GM21360 (cell line): ENCODE measurements at regions not wholly inside any gene's neighbourhood (a gene's known extent, or its start where the extent isn't known, plus 50 kb on each side); places are given as distances from the start of the nearest gene placed in this dataset.
A peak's percentile ranks its signal among the peaks of the same experiment; 100 is the strongest.

Source experiments
- ATAC-seq: cut with Tn5 transposase; IDR thresholded peaks from one replicate; pipeline ENCODE4 v1.9.1; 2021; ENCODE audit warnings: mild to moderate bottlenecking, moderate library complexity; ENCODE audit not compliant: unreplicated experiment

DNA sequence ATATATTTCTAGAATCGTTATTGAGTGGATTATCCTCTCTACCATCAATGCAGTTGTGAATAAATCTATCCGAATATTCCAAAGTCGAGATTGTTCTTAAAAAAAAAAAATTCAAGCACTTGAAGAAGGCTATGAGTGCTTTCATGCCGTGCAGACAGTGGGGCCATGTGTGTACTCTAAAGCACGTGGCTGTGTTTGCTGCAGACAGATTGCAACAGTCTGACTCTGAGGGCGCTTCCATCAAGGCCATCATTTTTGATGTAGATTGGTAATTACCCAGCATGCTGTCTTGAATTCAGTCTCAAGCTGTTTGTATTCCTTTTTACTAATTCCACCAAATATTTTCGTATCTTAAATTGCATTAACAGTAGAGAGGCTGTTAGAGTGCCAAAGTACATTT, 325.9 kb upstream of the LINC00305 start:
- ATAC-seq, result no peak

DNA sequence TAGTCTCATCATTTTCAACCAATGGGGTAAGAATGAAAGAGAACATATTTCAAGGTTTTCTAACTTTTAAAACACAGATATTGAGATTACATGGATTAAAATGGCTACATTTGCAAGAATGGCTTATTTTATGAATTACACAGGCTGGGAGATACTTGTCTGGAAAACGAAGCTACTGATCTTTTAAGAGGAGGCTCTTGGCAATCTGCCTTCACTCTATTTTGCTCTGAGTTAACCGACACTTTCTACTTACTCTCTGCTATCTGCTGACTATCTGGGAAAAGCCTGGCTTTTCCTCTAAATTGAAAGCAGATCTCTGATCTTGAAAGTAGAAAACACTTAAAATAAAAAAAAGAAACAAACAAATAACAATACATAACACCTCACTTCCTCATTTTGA, 325.4 kb upstream of the LINC00305 start:
- ATAC-seq, result no peak

DNA sequence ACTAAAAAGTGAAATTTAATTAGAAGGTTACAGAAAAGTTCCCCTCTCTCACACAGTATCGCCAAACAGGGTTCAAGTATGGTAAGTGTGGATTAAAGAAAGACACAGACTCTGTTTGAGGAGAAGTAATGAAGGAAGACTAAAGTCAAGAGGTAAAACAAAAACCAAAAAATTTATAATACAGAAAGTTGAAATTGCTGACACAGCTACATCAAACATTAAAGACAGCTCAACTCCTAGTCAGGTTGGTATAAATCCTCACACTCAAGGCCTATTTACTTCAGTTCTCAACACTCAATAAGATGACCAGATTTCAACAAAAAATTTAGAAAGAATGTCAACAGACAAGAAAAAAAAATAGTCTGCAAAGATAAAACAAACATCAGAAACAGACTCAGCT, 300.5 kb upstream of the LINC00305 start:
- ATAC-seq, result no peak

DNA sequence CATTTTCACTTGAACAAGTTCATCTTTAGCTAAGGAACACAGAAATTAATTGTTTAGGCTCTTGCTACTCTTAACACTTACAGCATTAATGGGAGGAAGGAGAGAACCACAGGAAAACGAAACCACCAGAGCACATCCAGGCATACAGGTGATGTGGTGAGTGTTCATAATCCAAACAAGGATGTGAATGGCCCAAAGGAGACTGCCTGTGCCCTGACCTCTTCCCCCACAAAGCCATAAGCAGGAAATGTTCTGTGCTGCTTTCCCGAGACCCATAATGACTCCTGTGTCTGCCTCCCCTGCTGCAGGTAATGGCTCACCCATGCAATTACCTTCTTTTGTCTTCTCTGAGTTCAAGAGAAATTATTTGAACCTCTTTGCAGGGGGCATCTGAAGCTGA, 295.9 kb upstream of the LINC00305 start:
- no peak for ATAC-seq

DNA sequence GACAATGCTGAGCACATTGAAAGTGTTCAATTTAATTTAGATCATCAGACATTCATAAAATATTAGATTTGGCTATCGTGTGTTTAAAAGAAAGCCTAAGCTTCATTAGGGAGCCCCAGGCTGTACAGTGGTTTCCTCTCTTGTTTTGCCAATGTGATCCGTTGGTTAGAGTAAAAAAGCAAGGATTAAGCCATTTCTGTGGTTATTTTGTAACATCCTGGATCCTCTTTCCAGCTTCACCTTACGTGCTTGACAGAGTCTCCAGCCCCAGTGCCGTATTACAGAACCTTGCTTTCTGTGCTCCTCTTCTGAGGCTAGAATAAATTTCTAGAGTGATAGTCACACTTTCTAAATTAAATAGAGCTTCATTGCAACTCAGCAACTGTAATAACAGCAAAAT, 289.3 kb upstream of the LINC00305 start:
- ATAC-seq, result no peak

DNA sequence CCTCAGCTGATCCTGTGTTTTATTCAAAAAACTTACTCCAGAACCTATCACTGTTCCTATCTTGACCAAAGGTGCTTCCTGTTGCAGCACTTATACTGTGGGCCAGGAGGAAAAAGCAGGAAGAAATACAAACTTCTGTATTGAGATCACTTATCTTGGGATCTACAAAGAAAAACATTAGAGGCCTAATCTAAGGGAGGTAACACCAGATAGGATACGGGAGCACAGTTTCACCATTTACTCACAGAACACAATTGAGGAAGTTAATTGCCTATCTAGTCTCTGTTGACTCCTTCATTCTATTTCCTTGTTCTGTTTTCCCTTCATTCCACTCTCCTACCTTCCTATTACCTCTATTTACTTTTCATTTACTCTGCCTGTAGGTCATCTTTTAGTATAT, 287.2 kb upstream of the LINC00305 start:
- no peak for ATAC-seq

DNA sequence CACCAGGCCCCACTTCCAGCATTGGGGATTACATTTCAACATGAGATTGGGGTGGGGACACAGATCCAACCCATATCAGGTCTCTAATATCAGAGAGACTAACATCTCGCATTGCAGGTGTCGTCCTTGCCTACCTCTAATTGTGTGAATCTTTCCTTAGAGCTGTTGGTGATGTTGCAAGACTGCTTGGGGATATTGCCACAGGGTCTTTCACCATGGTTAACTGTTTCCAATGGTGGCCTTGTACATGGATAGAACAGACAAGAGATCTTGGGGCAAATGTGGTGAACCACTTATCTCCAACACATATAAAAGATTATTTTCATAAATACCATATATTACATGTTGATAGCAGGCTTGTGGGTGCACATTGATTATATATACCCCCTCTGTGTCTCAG, 270.3 kb upstream of the LINC00305 start:
- ATAC-seq, result no peak

DNA sequence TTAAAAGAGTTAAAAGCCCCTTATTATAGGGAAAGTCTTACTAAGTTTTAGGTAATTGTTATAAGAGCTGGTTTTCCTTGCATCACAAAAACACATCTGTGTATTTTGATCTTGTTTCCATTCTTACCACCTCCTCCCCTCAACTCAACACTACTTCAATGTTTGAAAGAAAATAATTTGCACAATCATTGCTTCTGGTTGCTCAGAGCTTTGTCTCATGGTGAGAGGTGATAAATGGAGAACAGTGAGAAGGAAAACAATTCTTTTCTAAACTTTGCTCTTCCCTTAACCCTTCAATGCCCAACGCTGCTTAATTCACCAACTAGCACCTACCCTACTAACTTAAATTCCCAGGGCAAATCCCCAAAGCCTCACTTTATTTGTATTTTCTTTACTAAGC, 268.1 kb upstream of the LINC00305 start:
- ATAC-seq, result no peak

DNA sequence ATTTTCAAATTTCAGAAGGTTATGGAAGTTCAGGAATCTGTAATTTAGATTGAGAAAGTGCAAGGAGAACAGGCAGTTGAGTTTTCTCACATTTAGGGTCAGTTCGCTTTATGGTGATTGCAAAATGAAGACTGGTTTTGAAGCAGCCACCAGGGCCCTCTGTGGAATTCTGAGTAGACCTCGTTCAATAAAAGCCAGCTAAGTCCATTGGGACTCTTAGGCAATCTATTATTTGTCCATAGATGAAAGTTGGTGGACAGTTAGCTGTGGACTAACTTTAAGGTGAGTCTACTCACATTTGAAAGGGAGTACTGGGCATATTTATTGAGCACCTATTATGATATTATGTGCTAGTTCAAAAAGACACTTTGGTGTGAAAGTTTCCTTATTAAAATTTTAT, 266.3 kb upstream of the LINC00305 start:
- no peak for ATAC-seq

DNA sequence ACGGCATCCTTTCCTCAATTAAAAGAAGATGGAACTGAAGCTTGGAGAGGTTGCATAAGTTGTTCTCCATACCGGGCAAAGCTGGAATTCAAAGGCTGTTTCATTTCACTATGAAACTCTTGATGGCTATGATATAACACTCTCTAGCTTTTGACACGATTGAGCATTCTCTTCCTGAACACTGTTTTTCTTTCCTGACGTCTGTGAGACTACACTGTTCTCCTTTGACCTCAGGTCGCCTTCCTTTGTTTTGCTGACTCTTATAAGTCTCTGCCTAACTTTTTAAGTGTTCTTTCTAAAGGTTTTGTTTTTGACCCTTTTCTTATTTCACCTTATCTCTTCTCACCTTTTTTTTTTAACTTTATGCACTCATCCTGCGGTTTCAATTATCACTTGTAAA, 261.8 kb upstream of the LINC00305 start:
- ATAC-seq, result no peak

DNA sequence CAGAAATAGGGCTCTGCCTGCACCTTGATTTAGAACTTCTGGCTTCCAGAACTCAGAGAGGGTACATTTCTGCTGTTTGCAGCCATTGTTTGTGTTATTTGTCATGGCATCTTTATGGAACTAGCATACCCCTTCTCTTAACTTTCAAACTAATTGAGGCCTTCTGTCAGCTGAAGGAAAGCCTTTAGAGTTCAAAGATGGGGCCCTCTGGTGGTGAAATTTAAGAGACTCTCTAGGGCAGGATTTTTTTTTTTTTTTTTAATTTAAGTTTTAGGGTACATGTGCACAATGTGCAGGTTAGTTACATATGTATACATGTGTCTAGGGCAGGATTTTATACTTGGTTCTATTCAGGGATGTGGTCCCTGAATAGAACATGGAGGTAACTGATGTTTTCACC, 260.6 kb upstream of the LINC00305 start:
- ATAC-seq, result no peak

DNA sequence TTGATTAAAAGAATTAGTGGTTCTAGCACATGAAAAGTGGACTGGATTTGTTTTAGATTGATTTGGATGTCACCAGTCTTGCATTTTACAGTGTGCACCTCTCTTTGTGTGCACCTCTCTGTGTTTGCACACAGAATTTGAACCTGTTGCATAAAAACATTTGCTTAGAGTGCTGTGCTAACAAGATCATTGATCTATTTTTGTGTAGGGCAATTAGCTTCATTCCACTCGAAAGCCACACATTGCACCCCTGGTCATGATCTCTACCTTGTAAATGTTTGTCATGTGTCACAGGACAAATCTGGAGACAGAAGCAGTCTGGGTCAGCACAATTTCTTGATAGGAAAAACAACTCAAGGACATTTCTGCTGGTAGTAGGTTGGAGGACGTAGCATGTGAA, 258.7 kb upstream of the LINC00305 start:
- no peak for ATAC-seq

DNA sequence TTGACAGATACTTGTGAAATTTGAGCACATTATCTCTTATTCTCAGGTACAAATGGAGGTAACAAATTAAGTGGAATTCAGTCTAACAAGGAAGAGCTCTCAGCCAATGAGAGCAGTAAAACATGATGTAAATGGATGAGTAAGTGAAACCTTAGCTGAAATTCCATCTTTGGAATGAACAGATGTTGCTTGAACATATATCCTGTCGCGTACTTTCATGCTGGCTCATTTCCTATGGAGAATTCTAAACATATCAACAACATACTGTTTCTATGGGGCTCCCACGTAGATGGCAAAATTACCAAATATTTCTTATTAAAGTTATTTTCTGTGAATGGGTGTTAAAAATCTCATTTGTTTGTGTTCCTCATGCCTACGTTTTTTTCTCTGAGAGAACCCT, 256.3 kb upstream of the LINC00305 start:
- ATAC-seq, result no peak

DNA sequence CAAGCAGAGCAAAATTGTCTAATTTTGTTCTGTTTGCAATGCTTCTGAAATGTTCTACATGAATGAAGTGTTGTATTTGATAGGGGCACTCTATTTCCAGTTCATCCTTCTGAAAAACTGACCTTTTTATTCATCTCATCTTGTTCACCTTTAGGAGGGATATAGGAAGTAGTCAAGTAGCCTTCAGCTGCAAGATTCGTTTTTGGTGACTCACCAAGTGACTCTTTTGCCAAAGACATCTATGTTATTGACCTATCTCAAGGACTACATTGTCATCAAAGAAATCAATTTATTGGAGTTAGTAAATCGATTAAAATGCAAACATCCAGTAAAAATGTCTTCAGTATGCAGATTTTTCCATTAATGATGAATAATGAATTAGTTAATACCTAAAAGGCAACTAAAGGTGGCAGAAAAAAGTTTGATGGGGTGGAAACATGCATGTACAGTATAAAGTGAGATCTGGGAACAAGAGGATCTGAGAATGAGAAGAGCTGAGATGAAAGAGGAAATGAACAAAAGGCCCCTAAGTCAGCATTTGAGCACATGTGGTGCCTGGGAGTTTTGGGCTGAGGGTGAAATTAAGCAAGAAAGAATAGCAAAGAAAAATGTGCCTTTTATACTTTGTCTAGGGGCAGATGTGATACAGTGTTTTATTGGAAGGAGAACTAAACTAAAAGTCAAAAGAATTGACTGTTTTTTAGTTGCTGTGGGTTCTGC, 255.1 kb upstream of the LINC00305 start:
- ATAC-seq, result peak; percentile 72

DNA sequence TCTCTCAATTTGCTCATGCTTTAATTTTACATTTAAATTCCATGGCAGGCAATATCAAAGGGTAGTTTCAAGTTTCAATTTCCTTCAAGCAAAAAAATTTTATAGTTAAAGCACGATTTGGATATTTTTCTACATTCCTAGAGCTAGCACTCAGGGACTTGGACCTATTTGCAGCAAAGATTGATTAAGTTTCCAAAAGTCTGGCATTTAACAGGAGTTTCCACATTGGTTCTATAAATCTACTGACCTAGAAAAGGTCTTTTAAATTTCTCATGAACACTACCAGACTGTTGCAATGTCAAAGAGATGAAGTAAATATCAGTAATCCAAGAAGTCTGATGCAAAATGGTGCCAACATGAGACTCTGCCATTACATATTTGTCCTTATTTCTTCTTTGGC, 253.7 kb upstream of the LINC00305 start:
- no peak for ATAC-seq

DNA sequence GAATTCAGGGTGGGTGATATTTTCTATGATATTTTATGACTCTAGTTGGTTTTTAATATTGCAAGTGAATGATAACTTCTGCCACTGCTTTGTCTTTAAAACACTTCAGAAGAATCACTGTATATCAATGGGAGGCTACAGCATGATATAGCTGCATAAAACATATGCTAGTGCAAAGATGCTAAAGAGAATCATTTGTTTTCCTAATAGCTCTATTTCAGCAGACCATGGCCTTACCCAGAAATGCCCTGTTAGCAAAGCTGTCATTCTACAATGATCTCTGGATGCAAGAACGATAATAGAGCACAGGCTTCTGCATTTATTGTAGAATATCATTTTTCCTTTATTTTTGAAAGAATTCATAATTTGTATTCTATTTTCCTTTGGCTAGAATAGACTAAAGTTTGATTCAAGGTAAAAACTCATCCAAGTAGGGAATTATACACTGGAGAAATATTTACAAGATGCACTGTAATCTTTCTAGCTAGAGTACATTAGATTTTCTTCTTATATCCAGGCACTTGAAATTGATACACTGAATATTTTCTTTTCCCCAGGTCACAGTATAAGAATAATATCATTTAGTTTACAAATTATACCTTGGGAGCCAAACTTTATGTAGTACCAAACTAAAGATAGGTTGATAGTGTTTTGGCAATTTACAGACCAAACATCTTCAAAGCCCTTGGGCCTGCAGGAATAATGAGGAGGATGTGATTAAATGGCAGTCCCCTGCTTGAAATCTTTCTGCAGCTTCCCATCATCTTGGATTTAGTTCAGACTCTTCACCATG, 252.6 kb upstream of the LINC00305 start:
- ATAC-seq, result no peak

DNA sequence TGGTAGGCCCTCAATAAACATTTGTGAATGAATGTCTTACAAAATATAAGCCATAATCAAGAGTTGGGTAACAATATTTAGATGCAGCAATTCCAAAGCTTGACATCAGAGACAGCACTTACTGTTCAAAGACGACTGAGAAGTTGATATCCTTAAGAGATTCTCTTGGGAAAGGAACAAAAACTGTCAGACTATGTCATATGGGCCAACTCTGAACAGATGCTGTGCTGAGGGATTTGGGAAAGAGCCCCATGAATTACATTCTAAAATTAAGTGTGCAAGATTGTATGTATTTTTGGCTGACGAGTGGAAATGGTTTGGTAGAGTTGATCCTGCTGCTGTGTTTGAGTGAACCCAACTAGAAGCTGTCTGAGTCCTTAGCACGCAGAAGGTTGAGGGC, 250.7 kb upstream of the LINC00305 start:
- ATAC-seq, result no peak

DNA sequence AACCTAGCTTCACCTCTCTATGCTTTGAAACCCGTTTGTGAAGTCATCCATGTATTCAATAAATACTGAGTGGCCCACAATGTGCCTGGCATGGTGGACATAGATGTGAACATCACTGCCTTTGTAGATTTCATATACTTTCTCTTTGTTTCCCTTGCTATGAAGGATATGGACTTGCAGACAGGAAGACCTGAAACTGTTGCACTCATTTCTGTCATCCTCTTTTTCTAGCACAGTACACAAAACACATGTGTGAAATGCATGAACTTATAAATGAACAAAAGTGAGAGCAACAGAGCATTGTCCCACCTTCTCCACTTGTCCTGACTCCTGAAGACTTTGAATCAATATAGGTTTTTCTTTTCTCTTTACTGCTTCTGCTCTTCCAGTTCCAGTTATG, 249.4 kb upstream of the LINC00305 start:
- ATAC-seq, result peak; percentile 74

DNA sequence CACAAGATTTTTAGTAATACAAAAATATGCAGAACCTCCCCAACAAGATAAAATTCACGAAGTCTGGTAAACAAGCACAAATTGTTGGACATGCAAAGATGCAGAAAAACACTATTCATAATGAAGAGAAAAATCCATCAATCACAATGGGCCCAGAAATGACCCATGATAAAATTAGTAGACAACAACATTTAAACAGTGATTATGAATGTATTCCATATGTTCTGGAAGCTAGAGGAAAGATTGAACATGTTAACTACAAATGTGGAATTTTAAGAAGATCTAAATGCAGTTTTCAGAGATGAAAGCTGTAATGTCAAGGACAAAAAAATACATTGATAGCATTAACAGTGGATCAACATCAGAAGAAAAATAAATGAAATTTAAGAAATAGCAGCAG, 243.3 kb upstream of the LINC00305 start:
- no peak for ATAC-seq

DNA sequence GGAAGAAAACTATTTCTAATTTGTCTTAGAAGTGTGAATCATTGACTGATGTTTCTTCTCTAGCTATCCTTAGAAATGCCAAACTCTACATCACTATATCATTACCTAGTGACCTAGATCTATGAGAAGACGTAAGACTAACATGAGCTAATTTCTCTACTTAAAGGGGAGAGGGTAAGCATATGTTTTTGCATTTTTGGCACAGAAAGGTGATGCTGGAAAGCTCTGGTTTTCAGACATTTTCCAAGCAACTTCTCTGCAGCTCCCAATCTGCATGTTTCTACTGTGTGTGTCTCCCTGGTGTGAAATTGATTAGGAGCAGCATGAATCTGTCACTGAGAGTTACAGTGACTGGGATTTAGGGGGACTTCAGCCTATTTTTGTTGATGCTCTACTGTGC, 235.2 kb upstream of the LINC00305 start:
- ATAC-seq, result no peak

DNA sequence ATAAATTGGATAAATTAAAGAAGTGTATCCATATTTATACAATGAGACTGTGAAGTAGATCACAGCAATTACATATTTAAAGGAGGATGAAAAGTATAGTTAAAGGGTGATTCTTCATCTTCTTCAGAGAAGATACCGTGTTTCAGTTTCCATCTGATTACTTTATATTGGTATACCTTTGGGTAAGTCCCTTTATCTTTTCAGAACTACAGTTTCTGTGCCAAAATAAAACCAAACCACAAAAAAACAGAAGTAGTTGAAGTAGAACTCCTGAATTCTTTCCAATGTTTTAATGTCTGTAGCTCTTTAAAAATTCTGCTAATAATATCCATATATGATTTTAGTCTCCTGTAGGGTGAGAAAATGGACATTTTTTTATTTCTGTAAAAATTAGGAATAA, 231.2 kb upstream of the LINC00305 start:
- ATAC-seq, result peak; percentile 100

DNA sequence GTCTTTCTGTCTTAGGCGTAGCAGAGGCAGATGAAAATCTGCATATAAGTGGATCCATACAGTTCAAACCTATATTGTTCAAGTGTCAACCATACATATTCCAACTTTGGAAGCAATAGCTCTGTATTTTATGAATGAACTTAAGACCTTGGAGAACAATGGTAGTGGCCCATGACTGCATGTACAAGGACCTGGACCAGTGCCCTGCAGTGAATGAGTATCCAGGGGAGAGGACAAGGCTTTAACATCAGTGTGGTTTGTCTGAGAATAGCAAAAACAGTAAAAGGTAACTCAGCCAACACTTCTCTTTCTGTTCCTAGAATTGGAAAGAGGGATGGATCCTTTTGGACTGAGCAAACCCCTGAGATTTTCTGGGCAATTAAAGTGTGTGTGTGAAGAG, 230.8 kb upstream of the LINC00305 start:
- ATAC-seq, result peak; percentile 20

DNA sequence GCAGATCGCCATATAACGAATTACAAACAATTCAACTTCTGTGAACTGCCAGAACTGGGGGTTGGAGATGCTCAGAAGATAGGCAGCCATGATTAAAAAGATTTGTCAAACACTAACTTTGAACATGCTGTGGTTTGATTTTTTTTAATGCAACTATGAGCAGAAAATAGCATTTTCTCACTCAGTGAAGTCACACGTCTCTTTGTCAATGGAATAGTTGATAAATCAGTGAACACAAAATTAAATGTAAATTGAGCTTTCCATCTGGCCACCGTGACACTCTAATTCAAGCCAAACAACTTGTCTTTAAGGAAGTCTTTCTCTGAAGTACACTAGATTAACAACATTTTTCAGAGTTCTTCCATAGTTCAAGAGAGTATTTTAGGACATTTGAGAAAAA, 228.6 kb upstream of the LINC00305 start:
- ATAC-seq, result no peak
